ENCODE measurements at regions not wholly inside any gene's neighbourhood (a gene's known extent, or its start where the extent isn't known, plus 50 kb on each side); places are given as distances from the start of the nearest gene placed in this dataset.

- no peak for DNase-seq
Measured at GRCh38 chr10:6305401-6306321, 102.9 kb downstream of the PFKFB3 start.

GRCh38 chr10:6306917-6307316 lies 104.2 kb downstream of the PFKFB3 start:
- no peak overlapping the region for H3K4me3 ChIP-seq
- no peaks in the 10 kb centered on the region for H3K36me3 ChIP-seq
- H3K9me3 ChIP-seq = no peaks in the 10 kb centered on the region
- no peaks in the 10 kb centered on the region for H3K27me3 ChIP-seq
- no peak for DNase-seq

More at GRCh38 chr10:6305401-6306321, 102.9 kb downstream of the PFKFB3 start:
- H3K9me3 ChIP-seq = no peaks in the 10 kb centered on the region
- H3K4me3 ChIP-seq = no peak overlapping the region
- no peaks in the 10 kb centered on the region for H3K27me3 ChIP-seq
- H3K36me3 ChIP-seq = no peaks in the 10 kb centered on the region

GRCh38 chr10:6309816-6310215 lies 107.1 kb downstream of the PFKFB3 start:
- no peak for DNase-seq
- no peaks in the 10 kb centered on the region for H3K36me3 ChIP-seq
- H3K4me3 ChIP-seq = no peak overlapping the region
- no peaks in the 10 kb centered on the region for H3K9me3 ChIP-seq
- no peaks in the 10 kb centered on the region for H3K27me3 ChIP-seq

GRCh38 chr10:6310977-6311376 lies 108.2 kb downstream of the PFKFB3 start:
- H3K4me3 ChIP-seq = no peak overlapping the region
- no peaks in the 10 kb centered on the region for H3K27me3 ChIP-seq
- no peaks in the 10 kb centered on the region for H3K9me3 ChIP-seq
- no peak for DNase-seq
- H3K36me3 ChIP-seq = no peaks in the 10 kb centered on the region

GRCh38 chr10:6311700-6312330 lies 109.1 kb downstream of the PFKFB3 start:
- Histone ChIP-seq H3K27me3 (no peaks in the 10 kb centered on the region), H3K4me3 (no peak overlapping the region), H3K9me3 (no peaks in the 10 kb centered on the region), H3K36me3 (no peaks in the 10 kb centered on the region)
- no peak for DNase-seq

GRCh38 chr10:6312636-6313035 lies 109.9 kb downstream of the PFKFB3 start:
- Histone ChIP-seq H3K27me3 (no peaks in the 10 kb centered on the region), H3K4me3 (no peak overlapping the region), H3K9me3 (no peaks in the 10 kb centered on the region), H3K36me3 (no peaks in the 10 kb centered on the region)
- no peak for DNase-seq

GRCh38 chr10:6313111-6313895 lies 110.6 kb downstream of the PFKFB3 start:
- no peaks in the 10 kb centered on the region for H3K36me3 ChIP-seq
- H3K4me3 ChIP-seq = no peak overlapping the region
- H3K27me3 ChIP-seq = no peaks in the 10 kb centered on the region
- no peaks in the 10 kb centered on the region for H3K9me3 ChIP-seq
- peak; percentile 33 for DNase-seq

- no peaks in the 10 kb centered on the region for H3K36me3 ChIP-seq
- peak; percentile 60 for DNase-seq
- H3K27me3 ChIP-seq = no peaks in the 10 kb centered on the region
- no peak overlapping the region for H3K4me3 ChIP-seq
- no peaks in the 10 kb centered on the region for H3K9me3 ChIP-seq
Measured at GRCh38 chr10:6314620-6315205, 112.0 kb downstream of the PFKFB3 start.

- H3K9me3 ChIP-seq = no peaks in the 10 kb centered on the region
- H3K27me3 ChIP-seq = no peaks in the 10 kb centered on the region
- DNase-seq = no peak
- H3K4me3 ChIP-seq = no peak overlapping the region
- no peaks in the 10 kb centered on the region for H3K36me3 ChIP-seq
Measured at GRCh38 chr10:6319119-6319518, 116.4 kb downstream of the PFKFB3 start.

- DNase-seq = no peak
- Histone ChIP-seq H3K36me3 (no peaks in the 10 kb centered on the region), H3K27me3 (no peaks in the 10 kb centered on the region), H3K9me3 (no peaks in the 10 kb centered on the region), H3K4me3 (no peak overlapping the region)
Measured at GRCh38 chr10:6320320-6321010, 117.7 kb downstream of the PFKFB3 start.

- H3K36me3 ChIP-seq = no peaks in the 10 kb centered on the region
- peak; percentile 19 for DNase-seq
- no peaks in the 10 kb centered on the region for H3K27me3 ChIP-seq
- no peak overlapping the region for H3K4me3 ChIP-seq
- H3K9me3 ChIP-seq = no peaks in the 10 kb centered on the region
Measured at GRCh38 chr10:6321880-6322279, 119.1 kb downstream of the PFKFB3 start.

- no peaks in the 10 kb centered on the region for H3K27me3 ChIP-seq
- no peaks in the 10 kb centered on the region for H3K36me3 ChIP-seq
- DNase-seq = no peak
- no peaks in the 10 kb centered on the region for H3K9me3 ChIP-seq
- no peak overlapping the region for H3K4me3 ChIP-seq
Measured at GRCh38 chr10:6322805-6323204, 120.1 kb downstream of the PFKFB3 start.

- H3K36me3 ChIP-seq = no peaks in the 10 kb centered on the region
- no peak for DNase-seq
- H3K9me3 ChIP-seq = no peaks in the 10 kb centered on the region
- H3K4me3 ChIP-seq = no peak overlapping the region
- no peaks in the 10 kb centered on the region for H3K27me3 ChIP-seq
Measured at GRCh38 chr10:6327961-6328698, 125.4 kb downstream of the PFKFB3 start.

- DNase-seq = no peak
- Histone ChIP-seq H3K36me3 (no peaks in the 10 kb centered on the region), H3K9me3 (no peaks in the 10 kb centered on the region)
Measured at GRCh38 chr10:6328699-6329423, 126.1 kb downstream of the PFKFB3 start.

GRCh38 chr10:6333086-6333485 lies 130.4 kb downstream of the PFKFB3 start:
- H3K27me3 ChIP-seq = no peaks in the 10 kb centered on the region
- no peak overlapping the region for H3K4me3 ChIP-seq
- no peaks in the 10 kb centered on the region for H3K36me3 ChIP-seq
- H3K9me3 ChIP-seq = no peaks in the 10 kb centered on the region
- no peak for DNase-seq

More at GRCh38 chr10:6328699-6329423, 126.1 kb downstream of the PFKFB3 start:
- Histone ChIP-seq H3K4me3 (no peak overlapping the region), H3K27me3 (no peaks in the 10 kb centered on the region)
